Activated CD8-positive, alpha-beta T cell treated with anti-CD3 and anti-CD28 coated beads, Interleukin-2, amount 10 ng/mL, durations not matched to agents 7 days and 5 days (primary cell): ENCODE measurements at regions not wholly inside any gene's neighbourhood (a gene's known extent, or its start where the extent isn't known, plus 50 kb on each side); places are given as distances from the start of the nearest gene placed in this dataset.
"Not testable (repeated sequence)": the region's sequence is repeated elsewhere in the genome, so short reads cannot be mapped to it uniquely, and the experiment has no call there.

Experiments
- ATAC-seq: fragments of 150-1000 bp; cut with Tn5 transposase; one replicate; pipeline ENCODE4 v1.10.0; 2021; ENCODE audit warnings: moderate library complexity
- CTCF ChIA-PET: fragments of 350-600 bp; sonication (Branson Sonifier 250); formaldehyde crosslinking; loops from one replicate; lab custom pipeline; 2021; ENCODE audit warnings: antibody characterized with exemption; lab: Charles Lee
- POLR2A ChIA-PET: fragments of 350-600 bp; sonication (Branson Sonifier 250); formaldehyde crosslinking; loops from one replicate; lab custom pipeline; 2021; ENCODE audit warnings: antibody characterized with exemption; lab: Charles Lee
- DNase-seq: peaks from one replicate; pipeline ENCODE4 v3.0.0-alpha.2; 2020
- H3K27ac Mint-ChIP-seq: one replicate; pipeline ENCODE4 v1.8.0; 2021; ENCODE audit warnings: mild to moderate bottlenecking, mixed read lengths
- H3K27me3 Mint-ChIP-seq: one replicate; pipeline ENCODE4 v1.8.0; 2021; ENCODE audit warnings: low read depth, mixed read lengths
- H3K36me3 Mint-ChIP-seq: one replicate; pipeline ENCODE4 v1.8.0; 2021; ENCODE audit warnings: low read depth, mixed read lengths
- H3K4me1 Mint-ChIP-seq: one replicate; pipeline ENCODE4 v1.8.0; 2021; ENCODE audit warnings: low read depth, mixed read lengths
- H3K4me3 Mint-ChIP-seq: one replicate; pipeline ENCODE4 v1.8.0; 2021; ENCODE audit warnings: mild to moderate bottlenecking, mixed read lengths
- H3K9me3 Mint-ChIP-seq: one replicate; pipeline ENCODE4 v1.8.0; 2022; ENCODE audit warnings: mixed read lengths; ENCODE audit not compliant: insufficient read depth

GRCh38 chr2:52258967-52259366 lies 1227.0 kb upstream of the NRXN1 start:
- POLR2A ChIA-PET, ATAC-seq, CTCF ChIA-PET, H3K27ac Mint-ChIP-seq, H3K4me3 Mint-ChIP-seq, DNase-seq, H3K27me3 Mint-ChIP-seq, H3K9me3 Mint-ChIP-seq, H3K4me1 Mint-ChIP-seq, H3K36me3 Mint-ChIP-seq: not testable (repeated sequence)

GRCh38 chr2:52258038-52258437 lies 1226.1 kb upstream of the NRXN1 start:
- Mint-ChIP-seq H3K4me1 (no peaks in the 10 kb centered on the region), H3K9me3 (no peaks in the 10 kb centered on the region), H3K27me3 (no peaks in the 10 kb centered on the region), H3K4me3 (no peak overlapping the region), H3K27ac (no peak overlapping the region), H3K36me3 (no peaks in the 10 kb centered on the region)
- DNase-seq (no peak), ATAC-seq (no peak)
- ChIA-PET CTCF (no interaction called here), POLR2A (no interaction called here)

GRCh38 chr2:52253416-52253980 lies 1221.6 kb upstream of the NRXN1 start:
- ChIA-PET CTCF (no interaction called here), POLR2A (no interaction called here)
- Mint-ChIP-seq H3K4me1 (no peaks in the 10 kb centered on the region), H3K4me3 (no peak overlapping the region), H3K27ac (no peak overlapping the region), H3K9me3 (peaks cover 26% of the 10 kb centered on the region), H3K27me3 (no peaks in the 10 kb centered on the region), H3K36me3 (no peaks in the 10 kb centered on the region)
- DNase-seq = no peak
- no peak for ATAC-seq

GRCh38 chr2:52238782-52239181 lies 1206.8 kb upstream of the NRXN1 start:
- ChIA-PET CTCF (no interaction called here), POLR2A (no interaction called here)
- no peaks in the 10 kb centered on the region for H3K27me3 Mint-ChIP-seq
- H3K4me3 Mint-ChIP-seq = no peak overlapping the region
- DNase-seq = no peak
- no peaks in the 10 kb centered on the region for H3K36me3 Mint-ChIP-seq
- H3K9me3 Mint-ChIP-seq = peaks cover 26% of the 10 kb centered on the region
- H3K4me1 Mint-ChIP-seq = no peaks in the 10 kb centered on the region
- no peak overlapping the region for H3K27ac Mint-ChIP-seq
- ATAC-seq = no peak

- H3K9me3 Mint-ChIP-seq = peaks cover 20% of the 10 kb centered on the region
- CTCF ChIA-PET = no interaction called here
- DNase-seq (no peak), ATAC-seq (no peak)
- H3K4me1 Mint-ChIP-seq = no peaks in the 10 kb centered on the region
- H3K36me3 Mint-ChIP-seq = no peaks in the 10 kb centered on the region
- H3K27me3 Mint-ChIP-seq = no peaks in the 10 kb centered on the region
- no peak overlapping the region for H3K27ac Mint-ChIP-seq
- POLR2A ChIA-PET = no interaction called here
- no peak overlapping the region for H3K4me3 Mint-ChIP-seq
These were observed 1190.2 kb upstream of the NRXN1 start for GRCh38 chr2:52222128-52222527.

GRCh38 chr2:52220393-52220792 lies 1188.5 kb upstream of the NRXN1 start:
- Mint-ChIP-seq H3K9me3 (peaks cover 21% of the 10 kb centered on the region), H3K27ac (no peak overlapping the region), H3K4me1 (no peaks in the 10 kb centered on the region), H3K4me3 (no peak overlapping the region), H3K27me3 (no peaks in the 10 kb centered on the region), H3K36me3 (no peaks in the 10 kb centered on the region)
- POLR2A ChIA-PET = no interaction called here
- ATAC-seq (no peak), DNase-seq (no peak)
- CTCF ChIA-PET = no interaction called here

GRCh38 chr2:52210611-52211010 lies 1178.7 kb upstream of the NRXN1 start:
- Mint-ChIP-seq H3K27ac (no peak overlapping the region), H3K9me3 (peaks cover 29% of the 10 kb centered on the region), H3K36me3 (no peaks in the 10 kb centered on the region), H3K4me1 (no peaks in the 10 kb centered on the region), H3K4me3 (no peak overlapping the region), H3K27me3 (no peaks in the 10 kb centered on the region)
- no peak for DNase-seq
- ChIA-PET POLR2A (no interaction called here), CTCF (no interaction called here)
- no peak for ATAC-seq

- Mint-ChIP-seq H3K36me3 (no peaks in the 10 kb centered on the region), H3K4me3 (no peak overlapping the region)
- DNase-seq = no peak
These were observed 1178.2 kb upstream of the NRXN1 start for GRCh38 chr2:52210161-52210560.

GRCh38 chr2:52194342-52194741 lies 1162.4 kb upstream of the NRXN1 start:
- H3K36me3 Mint-ChIP-seq = no peaks in the 10 kb centered on the region
- ChIA-PET CTCF (no interaction called here), POLR2A (no interaction called here)
- DNase-seq (no peak), ATAC-seq (no peak)
- H3K4me1 Mint-ChIP-seq = no peaks in the 10 kb centered on the region
- H3K9me3 Mint-ChIP-seq = peaks cover 19% of the 10 kb centered on the region
- no peak overlapping the region for H3K27ac Mint-ChIP-seq
- H3K4me3 Mint-ChIP-seq = no peak overlapping the region
- no peaks in the 10 kb centered on the region for H3K27me3 Mint-ChIP-seq

More at GRCh38 chr2:52210161-52210560, 1178.2 kb upstream of the NRXN1 start:
- H3K9me3 Mint-ChIP-seq = peaks cover 25% of the 10 kb centered on the region
- H3K27me3 Mint-ChIP-seq = no peaks in the 10 kb centered on the region
- no peak for ATAC-seq
- POLR2A ChIA-PET = no interaction called here
- no peak overlapping the region for H3K27ac Mint-ChIP-seq
- CTCF ChIA-PET = no interaction called here
- no peaks in the 10 kb centered on the region for H3K4me1 Mint-ChIP-seq

GRCh38 chr2:52193804-52194203 lies 1161.9 kb upstream of the NRXN1 start:
- H3K4me3 Mint-ChIP-seq = no peak overlapping the region
- no peak for ATAC-seq
- no peak for DNase-seq
- no peaks in the 10 kb centered on the region for H3K27me3 Mint-ChIP-seq
- ChIA-PET POLR2A (no interaction called here), CTCF (no interaction called here)
- no peaks in the 10 kb centered on the region for H3K36me3 Mint-ChIP-seq
- peaks cover 16% of the 10 kb centered on the region for H3K9me3 Mint-ChIP-seq
- no peak overlapping the region for H3K27ac Mint-ChIP-seq
- no peaks in the 10 kb centered on the region for H3K4me1 Mint-ChIP-seq

GRCh38 chr2:52192656-52193055 lies 1160.7 kb upstream of the NRXN1 start:
- ChIA-PET POLR2A (no interaction called here), CTCF (no interaction called here)
- no peaks in the 10 kb centered on the region for H3K4me1 Mint-ChIP-seq
- no peak for ATAC-seq
- no peak for DNase-seq
- H3K27me3 Mint-ChIP-seq = no peaks in the 10 kb centered on the region
- peaks cover 16% of the 10 kb centered on the region for H3K9me3 Mint-ChIP-seq
- no peak overlapping the region for H3K27ac Mint-ChIP-seq
- H3K4me3 Mint-ChIP-seq = no peak overlapping the region
- no peaks in the 10 kb centered on the region for H3K36me3 Mint-ChIP-seq

- CTCF ChIA-PET = no interaction called here
These were observed 1149.1 kb upstream of the NRXN1 start for GRCh38 chr2:52181080-52181479.

GRCh38 chr2:52178845-52179244 lies 1146.9 kb upstream of the NRXN1 start:
- DNase-seq = no peak
- Mint-ChIP-seq H3K9me3 (peaks cover 6% of the 10 kb centered on the region), H3K4me3 (no peak overlapping the region), H3K4me1 (no peaks in the 10 kb centered on the region), H3K27me3 (no peaks in the 10 kb centered on the region), H3K36me3 (no peaks in the 10 kb centered on the region), H3K27ac (no peak overlapping the region)
- ChIA-PET POLR2A (no interaction called here), CTCF (no interaction called here)
- ATAC-seq = no peak

More at GRCh38 chr2:52181080-52181479, 1149.1 kb upstream of the NRXN1 start:
- Mint-ChIP-seq H3K4me1 (no peaks in the 10 kb centered on the region), H3K36me3 (no peaks in the 10 kb centered on the region), H3K9me3 (peaks cover 9% of the 10 kb centered on the region), H3K27me3 (no peaks in the 10 kb centered on the region), H3K4me3 (no peak overlapping the region), H3K27ac (no peak overlapping the region)
- DNase-seq (no peak), ATAC-seq (no peak)
- POLR2A ChIA-PET = no interaction called here
